OCI-LY3 (cell line): ENCODE measurements at regions not wholly inside any gene's neighbourhood (a gene's known extent, or its start where the extent isn't known, plus 50 kb on each side); places are given as distances from the start of the nearest gene placed in this dataset.

ENCODE experiments used
- EZH2phosphoT487 ChIP-seq: fragments of 200-600 bp; shearing (Covaris generic); IDR thresholded peaks from 2 replicates; pipeline ENCODE4 v1.6.1; 2018; ENCODE audit warnings: antibody characterized with exemption, mixed run types, low read depth
- TF ChIP-seq, protein P1 (sequence below): fragments of 200-600, 300-600 bp; sonication (generic); IDR thresholded peaks from 2 replicates; pipeline ENCODE4 v1.5.1; 2014; ENCODE audit warnings: antibody characterized with exemption, low read length, low read depth

DNA sequence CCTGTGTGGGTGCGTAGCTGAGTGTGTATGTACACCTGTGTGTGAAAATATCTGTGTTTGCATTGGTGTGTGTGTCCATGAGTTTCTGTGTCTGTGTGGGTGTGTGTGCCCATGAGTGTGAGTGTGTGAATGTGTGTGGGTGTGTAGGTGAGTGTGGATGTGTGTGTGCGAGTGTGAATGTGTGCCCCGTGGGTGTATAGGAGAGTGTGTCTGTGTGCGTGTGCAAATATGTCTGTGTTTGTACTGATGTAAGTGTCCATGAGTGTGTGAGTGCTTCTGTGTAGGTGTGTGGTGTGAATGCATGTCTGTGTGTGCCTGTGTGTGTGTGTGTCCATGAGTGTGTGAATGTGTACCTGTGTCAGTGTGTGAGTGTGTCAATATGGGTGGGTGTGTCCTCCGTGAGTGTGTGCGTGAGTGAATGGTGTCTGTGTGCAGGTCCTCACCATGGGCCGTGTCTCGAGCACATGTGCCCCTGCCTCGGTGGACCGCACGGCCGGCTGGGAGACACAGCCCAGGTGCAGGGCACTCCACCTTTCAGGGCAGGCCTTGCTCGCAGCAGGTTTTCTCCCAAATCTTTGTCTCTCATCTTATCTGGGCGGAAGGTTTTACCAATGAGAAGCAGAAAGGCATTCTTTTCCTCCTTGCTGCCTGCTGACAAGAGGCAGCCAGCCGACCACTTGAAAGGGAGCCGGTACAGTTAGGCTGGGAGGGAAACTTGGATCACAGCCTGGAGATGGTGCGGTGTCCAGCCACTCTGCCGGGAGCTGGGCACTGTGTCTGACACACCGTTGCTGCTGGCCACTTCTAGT lies 107.1 kb upstream of the FAM20C start:
- TF ChIP-seq EZH2phosphoT487, result no peak
- TF ChIP-seq, protein P1, sequence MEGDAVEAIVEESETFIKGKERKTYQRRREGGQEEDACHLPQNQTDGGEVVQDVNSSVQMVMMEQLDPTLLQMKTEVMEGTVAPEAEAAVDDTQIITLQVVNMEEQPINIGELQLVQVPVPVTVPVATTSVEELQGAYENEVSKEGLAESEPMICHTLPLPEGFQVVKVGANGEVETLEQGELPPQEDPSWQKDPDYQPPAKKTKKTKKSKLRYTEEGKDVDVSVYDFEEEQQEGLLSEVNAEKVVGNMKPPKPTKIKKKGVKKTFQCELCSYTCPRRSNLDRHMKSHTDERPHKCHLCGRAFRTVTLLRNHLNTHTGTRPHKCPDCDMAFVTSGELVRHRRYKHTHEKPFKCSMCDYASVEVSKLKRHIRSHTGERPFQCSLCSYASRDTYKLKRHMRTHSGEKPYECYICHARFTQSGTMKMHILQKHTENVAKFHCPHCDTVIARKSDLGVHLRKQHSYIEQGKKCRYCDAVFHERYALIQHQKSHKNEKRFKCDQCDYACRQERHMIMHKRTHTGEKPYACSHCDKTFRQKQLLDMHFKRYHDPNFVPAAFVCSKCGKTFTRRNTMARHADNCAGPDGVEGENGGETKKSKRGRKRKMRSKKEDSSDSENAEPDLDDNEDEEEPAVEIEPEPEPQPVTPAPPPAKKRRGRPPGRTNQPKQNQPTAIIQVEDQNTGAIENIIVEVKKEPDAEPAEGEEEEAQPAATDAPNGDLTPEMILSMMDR, result no peak
